HepG2 (cell line): ENCODE measurements at regions not wholly inside any gene's neighbourhood (a gene's known extent, or its start where the extent isn't known, plus 50 kb on each side); places are given as distances from the start of the nearest gene placed in this dataset.

Experiments used
- ATAC-seq: fragments of 200-7000 bp; cut with Tn5 transposase; 3 replicates; pipeline ENCODE4 v1.9.1; 2020; ENCODE audit warnings: mild to moderate bottlenecking, moderate library complexity
- BruUV-seq: library from RNA; stranded (reverse); fragments of 400-500 nt; replicated peaks from 2 replicates; lab custom pipeline; 2021; lab: Mats Ljungman, UMichigan
- CTCF ChIA-PET: fragments of 300-600 bp; formaldehyde crosslinking; extraction: SDS; loops from one replicate; lab custom pipeline; 2021; ENCODE audit warnings: low total read pairs, inconsistent platforms, low intra/inter-chr PET ratio; lab: Yijun Ruan, JAX
- POLR2A ChIA-PET: fragments of 350-600 bp; sonication (Branson Sonifier 250); formaldehyde crosslinking; loops from one replicate; lab custom pipeline; 2020; ENCODE audit warnings: antibody characterized with exemption, inconsistent platforms; lab: Yijun Ruan, JAX
- DNase-seq: peaks from one replicate; pipeline ENCODE4 v3.0.0-alpha.2; 2015; ENCODE audit warnings: low spot score
- FAIRE-seq: peaks from 3 replicates; lab custom pipeline; 2011; peaks lifted over from hg19 to GRCh38; lab: Jason Lieb, UNC
- H2AFZ ChIP-seq: one replicate; pipeline ENCODE4 v1.6.1; 2011; ENCODE audit warnings: low read length, inconsistent platforms
- H3K27ac ChIP-seq: fragments of 300-600 bp; 3 replicates; pipeline ENCODE4 v1.8.0; 2011; ENCODE audit warnings: mixed run types, mild to moderate bottlenecking, mixed read lengths, low read length, inconsistent platforms; ENCODE audit not compliant: insufficient read depth; ENCODE audit errors: extremely low read length
- H3K27me3 ChIP-seq, 2 experiments: fragments of 200-600 bp in 1 of 2; 2 replicates in 1 of 2; 3 replicates in 1 of 2; pipeline versions ENCODE4 v1.6.0 to v1.8.0; 2011; ENCODE audit warnings: low read length in 2 of 2, mild to moderate bottlenecking in 2 of 2, moderate library complexity in 2 of 2, inconsistent platforms in 1 of 2; ENCODE audit not compliant: insufficient read depth in 2 of 2, control insufficient read depth in 1 of 2
- H3K36me3 ChIP-seq, 2 experiments: fragments of 200-600 bp in 1 of 2; replicated peaks in 1 of 2; 2 replicates in 1 of 2; 3 replicates in 1 of 2; pipeline versions ENCODE4 v1.5.1 to v1.8.0; 2011; ENCODE audit warnings: low read length in 2 of 2, inconsistent platforms in 1 of 2; ENCODE audit not compliant: insufficient read depth in 2 of 2, control insufficient read depth in 1 of 2
- H3K4me1 ChIP-seq: 2 replicates; pipeline ENCODE4 v1.5.1; 2012; ENCODE audit warnings: low read length, inconsistent platforms; ENCODE audit not compliant: insufficient read depth
- H3K4me2 ChIP-seq: 2 replicates; pipeline ENCODE4 v1.6.0; 2011; ENCODE audit warnings: low read depth, low read length, inconsistent platforms
- H3K4me3 ChIP-seq, 3 experiments: fragments of 200-600 bp in 1 of 3; sonication (generic), shearing (Covaris generic) in 1 of 3; replicated peaks in 1 of 3; 2 replicates each; pipeline ENCODE4 v1.5.1; 2011 to 2016; ENCODE audit warnings: low read length in 3 of 3, inconsistent platforms in 2 of 3, low read depth in 2 of 3, mild to moderate bottlenecking in 2 of 3, control low read depth in 1 of 3, mixed read lengths in 1 of 3; ENCODE audit not compliant: insufficient read depth in 1 of 3
- H3K79me2 ChIP-seq: one replicate; pipeline ENCODE4 v1.6.1; 2011; ENCODE audit warnings: low read length, inconsistent platforms; ENCODE audit not compliant: insufficient read depth
- H3K9ac ChIP-seq: 2 replicates; pipeline ENCODE4 v1.6.0; 2011; ENCODE audit warnings: mild to moderate bottlenecking, low read depth, low read length, inconsistent platforms; ENCODE audit not compliant: insufficient read depth
- H3K9me3 ChIP-seq: 2 replicates; pipeline ENCODE4 v1.5.1; 2012; ENCODE audit warnings: mild to moderate bottlenecking, low read length
- H4K20me1 ChIP-seq: 2 replicates; pipeline ENCODE4 v1.6.0; 2011; ENCODE audit warnings: inconsistent platforms, mild to moderate bottlenecking, low read length, moderate library complexity; ENCODE audit not compliant: insufficient read depth
- EP300 ChIP-seq, 3 experiments: sonication (generic) in 1 of 3; formaldehyde crosslinking in 1 of 3; IDR thresholded peaks; 2 replicates each; pipeline versions ENCODE4 v1.5.1 to v1.6.1; 2011 to 2020; ENCODE audit warnings: low read depth in 2 of 3, low read length in 2 of 3, borderline replicate concordance in 1 of 3, improper control_type of control experiment in 1 of 3, mild to moderate bottlenecking in 1 of 3, missing genetic modification reagents in 1 of 3, moderate library complexity in 1 of 3
- KDM2A ChIP-seq: sonication (generic); formaldehyde crosslinking; IDR thresholded peaks from 2 replicates; pipeline ENCODE4 v1.4.0; 2020; ENCODE audit warnings: low read depth, missing genetic modification reagents, borderline replicate concordance
- LCORL ChIP-seq, 2 experiments: fragments of 450-650 bp in 1 of 2; sonication (generic) in 1 of 2; formaldehyde crosslinking in 1 of 2; IDR thresholded peaks; 2 replicates each; pipeline versions ENCODE4 v1.5.0 to v1.6.1; 2017 to 2020; ENCODE audit warnings: antibody characterized with exemption in 1 of 2, missing genetic modification reagents in 1 of 2
- NFATC3 ChIP-seq: sonication (generic); formaldehyde crosslinking; IDR thresholded peaks from 2 replicates; pipeline ENCODE4 v1.5.1; 2020; ENCODE audit warnings: mild to moderate bottlenecking, missing genetic modification reagents
- NFKBIZ ChIP-seq: IDR thresholded peaks from 2 replicates; pipeline ENCODE4 v1.6.1; 2018; ENCODE audit warnings: missing genetic modification reagents, missing compliant biosample characterization
- REPIN1 ChIP-seq: sonication (generic); formaldehyde crosslinking; IDR thresholded peaks from 2 replicates; pipeline ENCODE4 v1.8.0; 2022; ENCODE audit warnings: missing genetic modification reagents, low read depth, mild to moderate bottlenecking, borderline replicate concordance
- SOX13 ChIP-seq, 3 experiments: fragments of 450-650 bp in 1 of 3; sonication (generic) in 1 of 3; formaldehyde crosslinking in 1 of 3; IDR thresholded peaks in 2 of 3; conservative IDR thresholded peaks in 1 of 3; 2 replicates each; pipeline versions ENCODE4 v1.5.0 to v1.6.1; 2016 to 2020; ENCODE audit warnings: antibody characterized with exemption in 1 of 3, mild to moderate bottlenecking in 1 of 3, missing compliant biosample characterization in 1 of 3, missing genetic modification reagents in 1 of 3, moderate library complexity in 1 of 3
- SP1 ChIP-seq, 2 experiments: fragments of 450-650 bp in 1 of 2; sonication (generic) in 1 of 2; formaldehyde crosslinking in 1 of 2; IDR thresholded peaks; 2 replicates each; pipeline versions ENCODE4 v1.4.0 to v1.6.1; 2016 to 2020; ENCODE audit warnings: missing genetic modification reagents in 1 of 2
- ZBTB49 ChIP-seq: sonication (generic); formaldehyde crosslinking; IDR thresholded peaks from 2 replicates; pipeline ENCODE4 v1.4.0; 2020; ENCODE audit warnings: missing genetic modification reagents, borderline replicate concordance
- ZNF205 ChIP-seq: IDR thresholded peaks from 2 replicates; pipeline ENCODE4 v1.6.1; 2018; ENCODE audit warnings: missing biosample characterization, missing genetic modification reagents
- ZNF3 ChIP-seq: IDR thresholded peaks from 2 replicates; pipeline ENCODE4 v1.7.0; 2017; ENCODE audit warnings: inconsistent platforms
- ZNF556 ChIP-seq: sonication (generic); formaldehyde crosslinking; IDR thresholded peaks from 2 replicates; pipeline ENCODE4 v1.4.0; 2020; ENCODE audit warnings: mild to moderate bottlenecking, missing genetic modification reagents, borderline replicate concordance
- ZZZ3 ChIP-seq: sonication (generic); formaldehyde crosslinking; IDR thresholded peaks from 2 replicates; pipeline ENCODE4 v1.4.0; 2020; ENCODE audit warnings: missing genetic modification reagents, mild to moderate bottlenecking, borderline replicate concordance
- WGBS: methylation state at CpG from one replicate; pipeline ENCODE4 v1.1.6; 2017; ENCODE audit warnings: low lambda C conversion rate; 5-methylcytosine and 5-hydroxymethylcytosine counted together
- in situ Hi-C: cut with HindIII; loops from 2 replicates; pipeline ENCODE4 v1.10.0; 2017; ENCODE audit warnings: low pct_unique_long_range_greater_than_20kb; ENCODE audit not compliant: extremely low pct_ligation_motif_present
- intact Hi-C: fragments of 100-400 bp; cut with micrococcal nuclease; formaldehyde crosslinking; loops from one replicate; pipeline ENCODE4 v1.10.0; 2022; ENCODE audit not compliant: unreplicated experiment
- TF ChIP-seq, protein P1 (sequence below): sonication (generic); formaldehyde crosslinking; IDR thresholded peaks from 2 replicates; pipeline ENCODE4 v1.8.0; 2022; ENCODE audit warnings: mild to moderate bottlenecking, missing genetic modification reagents, moderate library complexity
- TF ChIP-seq, protein P2 (sequence below): conservative IDR thresholded peaks from 2 replicates; pipeline ENCODE4 v1.6.1; 2018; ENCODE audit warnings: missing genetic modification reagents
- TF ChIP-seq, protein P3 (sequence below): IDR thresholded peaks from 2 replicates; pipeline ENCODE4 v1.6.1; 2012; ENCODE audit warnings: inconsistent platforms
- TF ChIP-seq, protein P4 (sequence below): sonication (generic); formaldehyde crosslinking; IDR thresholded peaks from 2 replicates; pipeline ENCODE4 v1.8.1; 2023; ENCODE audit warnings: mild to moderate bottlenecking, inconsistent platforms, moderate library complexity, missing genetic modification reagents, borderline replicate concordance

DNA sequence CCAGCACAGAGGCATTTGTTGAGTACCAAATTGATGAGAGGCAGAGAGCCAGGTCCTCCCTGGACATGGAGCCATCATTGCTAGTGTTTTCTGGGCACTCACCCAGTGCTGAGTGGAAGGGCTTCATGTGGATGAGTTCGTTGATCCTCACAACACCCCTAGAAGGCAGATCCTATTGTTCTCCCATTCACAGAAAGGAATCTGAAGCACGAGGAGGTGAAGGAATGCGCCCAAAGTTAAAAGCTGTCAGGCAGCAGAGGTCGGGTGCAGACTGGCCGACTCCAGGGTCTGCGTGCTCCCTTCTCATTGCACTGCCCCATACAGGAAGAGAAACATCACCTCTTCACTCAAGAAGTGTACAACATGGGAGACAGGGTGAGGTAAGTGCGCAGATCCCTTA lies 153.5 kb upstream of the TNPO1 start:
- Histone ChIP-seq H3K79me2 (no peaks in the 10 kb centered on the region), H3K9me3 (no peaks in the 10 kb centered on the region), H3K4me2 (no peak overlapping the region), H3K4me3 (no peak overlapping the region), H2AFZ (no peak overlapping the region), H3K27me3 (peaks cover 0 to 27% of the 10 kb centered on the region in 2 experiments; a peak in 3 of 5 replicates), H3K36me3 (no peaks in the 10 kb centered on the region), H3K9ac (no peak overlapping the region), H3K27ac (no peak overlapping the region), H4K20me1 (no peaks in the 10 kb centered on the region), H3K4me1 (no peaks in the 10 kb centered on the region)
- ChIA-PET POLR2A (no interaction called here), CTCF (no interaction called here)
- no peak for FAIRE-seq
- intact Hi-C loops = no loop called here
- BruUV-seq = no TSS peak
- ATAC-seq = no peak
- WGBS = 24% methylated on average over 7 of the region's 7 CpGs
- in situ Hi-C loops = no loop called here
- no peak for DNase-seq
- TF ChIP-seq ZBTB49 (CRISPR knock-in tag) = no peak
- no peak for TF ChIP-seq ZNF3
- no peak for TF ChIP-seq REPIN1 (CRISPR knock-in tag)
- no peak for TF ChIP-seq ZNF205
- no peak for TF ChIP-seq SP1 (IDR thresholded peaks at IDR 0.05)
- no peak for TF ChIP-seq SP1 (CRISPR knock-in tag; IDR thresholded peaks at IDR 0.05)
- TF ChIP-seq, protein P1, sequence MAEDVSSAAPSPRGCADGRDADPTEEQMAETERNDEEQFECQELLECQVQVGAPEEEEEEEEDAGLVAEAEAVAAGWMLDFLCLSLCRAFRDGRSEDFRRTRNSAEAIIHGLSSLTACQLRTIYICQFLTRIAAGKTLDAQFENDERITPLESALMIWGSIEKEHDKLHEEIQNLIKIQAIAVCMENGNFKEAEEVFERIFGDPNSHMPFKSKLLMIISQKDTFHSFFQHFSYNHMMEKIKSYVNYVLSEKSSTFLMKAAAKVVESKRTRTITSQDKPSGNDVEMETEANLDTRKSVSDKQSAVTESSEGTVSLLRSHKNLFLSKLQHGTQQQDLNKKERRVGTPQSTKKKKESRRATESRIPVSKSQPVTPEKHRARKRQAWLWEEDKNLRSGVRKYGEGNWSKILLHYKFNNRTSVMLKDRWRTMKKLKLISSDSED (CRISPR knock-in tag) = no peak
- no peak for TF ChIP-seq NFATC3 (CRISPR knock-in tag)
- TF ChIP-seq SOX13 (IDR thresholded peaks at IDR 0.05) = no peak
- TF ChIP-seq SOX13 (CRISPR knock-in tag; conservative IDR thresholded peaks at IDR 0.05 in 1 of 2, IDR thresholded peaks at IDR 0.05 in 1 of 2) = no peak
- TF ChIP-seq, protein P2, sequence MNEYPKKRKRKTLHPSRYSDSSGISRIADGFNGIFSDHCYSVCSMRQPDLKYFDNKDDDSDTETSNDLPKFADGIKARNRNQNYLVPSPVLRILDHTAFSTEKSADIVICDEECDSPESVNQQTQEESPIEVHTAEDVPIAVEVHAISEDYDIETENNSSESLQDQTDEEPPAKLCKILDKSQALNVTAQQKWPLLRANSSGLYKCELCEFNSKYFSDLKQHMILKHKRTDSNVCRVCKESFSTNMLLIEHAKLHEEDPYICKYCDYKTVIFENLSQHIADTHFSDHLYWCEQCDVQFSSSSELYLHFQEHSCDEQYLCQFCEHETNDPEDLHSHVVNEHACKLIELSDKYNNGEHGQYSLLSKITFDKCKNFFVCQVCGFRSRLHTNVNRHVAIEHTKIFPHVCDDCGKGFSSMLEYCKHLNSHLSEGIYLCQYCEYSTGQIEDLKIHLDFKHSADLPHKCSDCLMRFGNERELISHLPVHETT (CRISPR knock-in tag) = no peak
- TF ChIP-seq, protein P3, sequence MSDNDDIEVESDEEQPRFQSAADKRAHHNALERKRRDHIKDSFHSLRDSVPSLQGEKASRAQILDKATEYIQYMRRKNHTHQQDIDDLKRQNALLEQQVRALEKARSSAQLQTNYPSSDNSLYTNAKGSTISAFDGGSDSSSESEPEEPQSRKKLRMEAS = no peak
- TF ChIP-seq, protein P4, sequence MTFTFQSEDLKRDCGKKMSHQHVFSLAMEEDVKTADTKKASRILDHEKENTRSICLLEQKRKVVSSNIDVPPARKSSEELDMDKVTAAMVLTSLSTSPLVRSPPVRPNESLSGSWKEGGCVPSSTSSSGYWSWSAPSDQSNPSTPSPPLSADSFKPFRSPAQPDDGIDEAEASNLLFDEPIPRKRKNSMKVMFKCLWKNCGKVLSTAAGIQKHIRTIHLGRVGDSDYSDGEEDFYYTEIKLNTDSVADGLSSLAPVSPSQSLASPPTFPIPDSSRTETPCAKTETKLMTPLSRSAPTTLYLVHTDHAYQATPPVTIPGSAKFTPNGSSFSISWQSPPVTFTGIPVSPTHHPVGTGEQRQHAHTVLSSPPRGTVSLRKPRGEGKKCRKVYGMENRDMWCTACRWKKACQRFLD (CRISPR knock-in tag) = no peak
- TF ChIP-seq ZNF556 (CRISPR knock-in tag) = no peak
- no peak for TF ChIP-seq LCORL (IDR thresholded peaks at IDR 0.05)
- TF ChIP-seq LCORL (CRISPR knock-in tag; IDR thresholded peaks at IDR 0.05) = no peak
- no peak for TF ChIP-seq ZZZ3 (CRISPR knock-in tag)
- no peak for TF ChIP-seq KDM2A (CRISPR knock-in tag)
- TF ChIP-seq EP300 (IDR thresholded peaks at IDR 0.05; ENCODE audit: low read depth in 2 of 2, low read length in 2 of 2) = no peak
- TF ChIP-seq EP300 (CRISPR knock-in tag; IDR thresholded peaks at IDR 0.05; ENCODE audit: borderline replicate concordance) = no peak
- no peak for TF ChIP-seq NFKBIZ (CRISPR knock-in tag)
